ENCODE measurements at regions not wholly inside any gene's neighbourhood (a gene's known extent, or its start where the extent isn't known, plus 50 kb on each side); places are given as distances from the start of the nearest gene placed in this dataset.

DNA sequence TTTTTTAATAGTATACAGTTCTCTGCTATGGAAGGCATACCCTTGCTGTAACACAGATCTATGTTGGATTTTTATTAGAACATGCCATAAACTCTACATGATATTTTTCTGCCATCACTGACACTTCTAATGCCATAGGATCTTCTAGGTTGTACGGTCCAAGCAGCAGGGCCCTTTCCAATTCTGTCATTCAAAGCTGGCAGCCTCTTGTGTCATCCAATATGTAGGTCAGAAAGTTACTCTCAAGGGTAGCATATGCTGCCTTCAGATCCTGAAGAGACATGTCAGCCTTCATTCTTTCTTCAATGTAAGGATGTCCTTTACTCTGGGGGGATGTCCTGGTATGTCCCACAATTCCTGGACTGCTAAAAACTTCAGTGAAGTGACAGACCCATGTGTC lies 629.2 kb upstream of the USP24 start:
- Histone ChIP-seq H3K4me1 (replicated peaks in 1 of 4; ENCODE audit: control insufficient read depth in 3 of 4, insufficient read depth in 4 of 4, low read length in 3 of 4) (no peaks in the 10 kb centered on the region), H3K9me3 (ENCODE audit: insufficient read depth in 2 of 2, low read depth in 1 of 2, low read length in 1 of 2) (no peaks in the 10 kb centered on the region), H2BK5ac (ENCODE audit: low read depth, low read length) (no peak overlapping the region), H2BK15ac (ENCODE audit: low read length) (no peak overlapping the region), H3K79me2 (ENCODE audit: control insufficient read depth in 1 of 2, insufficient read depth in 2 of 2, low read length in 2 of 2) (no peaks in the 10 kb centered on the region), H3K79me1 (ENCODE audit: low read depth, low read length) (no peaks in the 10 kb centered on the region), H2AFZ (ENCODE audit: low read length) (no peak overlapping the region), H3K4me3 (ENCODE audit: extremely low read depth in 1 of 4, insufficient read depth in 2 of 4, low read depth in 3 of 4, low read length in 4 of 4) (no peak overlapping the region), H3K36me3 (ENCODE audit: control insufficient read depth in 2 of 4, insufficient read depth in 4 of 4, low read length in 3 of 4) (no peaks in the 10 kb centered on the region), H3K27ac (ENCODE audit: low read depth, low read length) (no peak overlapping the region), H4K8ac (ENCODE audit: extremely low read depth, insufficient read depth, low read length) (no peak overlapping the region), H4K5ac (ENCODE audit: insufficient read length, low read depth, low read length) (no peak overlapping the region), H3K14ac (ENCODE audit: insufficient read length) (no peak overlapping the region), H2BK20ac (ENCODE audit: low read length) (no peak overlapping the region), H2BK12ac (ENCODE audit: low read depth, low read length) (no peak overlapping the region), H4K91ac (replicated peaks; ENCODE audit: insufficient read length, low read length) (no peak overlapping the region), H4K20me1 (replicated peaks in 1 of 2; ENCODE audit: control insufficient read depth in 1 of 2, insufficient read depth in 2 of 2, low read length in 2 of 2) (no peaks in the 10 kb centered on the region), H3K4ac (replicated peaks; ENCODE audit: insufficient read length, low read depth, low read length) (no peak overlapping the region), H2AK5ac (ENCODE audit: low read depth, low read length) (no peak overlapping the region), H3K18ac (ENCODE audit: extremely low read depth, low read length) (no peak overlapping the region), H3K9ac (replicated peaks in 1 of 4; ENCODE audit: extremely low read depth in 1 of 4, low read depth in 3 of 4, low read length in 3 of 4) (no peak overlapping the region), H3K23me2 (ENCODE audit: low read depth, low read length) (no peaks in the 10 kb centered on the region), H3K4me2 (ENCODE audit: insufficient read depth in 1 of 2, low read depth in 2 of 2, low read length in 2 of 2) (no peak overlapping the region), H3K56ac (replicated peaks; ENCODE audit: insufficient read length, low read depth, low read length) (no peak overlapping the region), H3K27me3 (replicated peaks in 1 of 4; ENCODE audit: control insufficient read depth in 3 of 4, extremely low read depth in 1 of 4, insufficient read depth in 3 of 4, low read length in 3 of 4) (no peaks in the 10 kb centered on the region), H2BK120ac (replicated peaks; ENCODE audit: low read depth, low read length) (no peak overlapping the region), H3K23ac (ENCODE audit: insufficient read length) (no peak overlapping the region)
- FAIRE-seq (no peak), DNase-seq (ENCODE audit: low read depth in 1 of 2, low spot score in 2 of 2) (no peak)
- CTCF ChIA-PET (ENCODE audit: partially characterized antibody), result interaction anchor here (0.5 to 2.1 kb wide), 4 partner anchors 142 to 411 kb away, joined by 3 to 7 read pairs (median 3); no protein-coding TSS in a partner anchor
- TF ChIP-seq NRF1 (IDR thresholded peaks at IDR 0.05; ENCODE audit: low read depth, low read length) (no peak), CEBPB (IDR thresholded peaks at IDR 0.05; ENCODE audit: low read depth, low read length) (no peak), TAF7 (optimal IDR thresholded peaks at IDR 0.05; ENCODE audit: borderline replicate concordance, low read depth, low read length) (no peak), POLR2A (IDR thresholded peaks at IDR 0.05; ENCODE audit: control extremely low read depth in 1 of 2, low read depth in 2 of 2, low read length in 2 of 2) (no peak), RNF2 (IDR thresholded peaks at IDR 0.05; ENCODE audit: borderline replicate concordance, low read depth, low read length, missing control alignments, poor library complexity, severe bottlenecking) (no peak), TCF12 (IDR thresholded peaks at IDR 0.05; ENCODE audit: low read depth, low read length) (no peak), RBBP5 (IDR thresholded peaks at IDR 0.05; ENCODE audit: borderline replicate concordance, low read depth, low read length) (no peak), GTF2F1 (IDR thresholded peaks at IDR 0.05; ENCODE audit: borderline replicate concordance, low read depth, low read length) (no peak), KDM1A (IDR thresholded peaks at IDR 0.05; ENCODE audit: borderline replicate concordance, low read length) (no peak), EP300 (IDR thresholded peaks at IDR 0.05; ENCODE audit: borderline replicate concordance in 1 of 2, low read depth in 2 of 2, low read length in 2 of 2) (no peak), FOSL1 (IDR thresholded peaks at IDR 0.05; ENCODE audit: insufficient read depth, low read depth, low read length) (no peak)
- TF ChIP-seq, protein P1, sequence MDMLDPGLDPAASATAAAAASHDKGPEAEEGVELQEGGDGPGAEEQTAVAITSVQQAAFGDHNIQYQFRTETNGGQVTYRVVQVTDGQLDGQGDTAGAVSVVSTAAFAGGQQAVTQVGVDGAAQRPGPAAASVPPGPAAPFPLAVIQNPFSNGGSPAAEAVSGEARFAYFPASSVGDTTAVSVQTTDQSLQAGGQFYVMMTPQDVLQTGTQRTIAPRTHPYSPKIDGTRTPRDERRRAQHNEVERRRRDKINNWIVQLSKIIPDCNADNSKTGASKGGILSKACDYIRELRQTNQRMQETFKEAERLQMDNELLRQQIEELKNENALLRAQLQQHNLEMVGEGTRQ (IDR thresholded peaks at IDR 0.05; ENCODE audit: low read length), result no peak
- TF ChIP-seq, protein P2, sequence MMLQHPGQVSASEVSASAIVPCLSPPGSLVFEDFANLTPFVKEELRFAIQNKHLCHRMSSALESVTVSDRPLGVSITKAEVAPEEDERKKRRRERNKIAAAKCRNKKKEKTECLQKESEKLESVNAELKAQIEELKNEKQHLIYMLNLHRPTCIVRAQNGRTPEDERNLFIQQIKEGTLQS (IDR thresholded peaks at IDR 0.05; ENCODE audit: insufficient read depth, low read depth, low read length), result no peak
- POLR2A ChIA-PET (ENCODE audit: partially characterized antibody), result no interaction called here
- WGBS, 2 experiments (ENCODE audit: extremely low coverage in 1 of 2, insufficient coverage in 1 of 2, insufficient read length in 1 of 2, insufficient replicate concordance in 2 of 2, low coverage in 1 of 2, low lambda C conversion rate in 2 of 2, missing lambda C conversion rate in 1 of 2), result 100% methylated on average over 1 of the region's 1 CpG; no CpG with 5 or more reads in 1 of the 2 experiments
